ENCODE measurements at regions not wholly inside any gene's neighbourhood (a gene's known extent, or its start where the extent isn't known, plus 50 kb on each side); places are given as distances from the start of the nearest gene placed in this dataset.

- ATAC-seq (no peak), DNase-seq (no peak)
- intact Hi-C loops (cut with DNase I), result no loop called here
- no peaks in the 10 kb centered on the region for H3K4me1 ChIP-seq
- no peak overlapping the region for H3K4me3 ChIP-seq
- TF ChIP-seq POLR2A (IDR thresholded peaks at IDR 0.05) (no peak), CTCF (IDR thresholded peaks at IDR 0.05) (no peak)
- H3K27ac ChIP-seq, result no peak overlapping the region
- H3K9me3 ChIP-seq, result no peaks in the 10 kb centered on the region
- no peaks in the 10 kb centered on the region for H3K36me3 ChIP-seq (replicated peaks in 1 of 2; ENCODE audit: insufficient read depth in 1 of 2, low read depth in 2 of 2)
- no peaks in the 10 kb centered on the region for H3K27me3 ChIP-seq
- WGBS, 2 donors, result 70 to 72% methylated on average over 5 of the region's 5 CpGs
Measured at GRCh38 chr6:21996425-21997118, 300.3 kb downstream of the PRL start.

- WGBS, 2 donors, result 28 to 52% methylated on average over 5 of the region's 5 CpGs
- ATAC-seq (no peak), DNase-seq (no peak)
- TF ChIP-seq POLR2A (IDR thresholded peaks at IDR 0.05) (no peak), CTCF (IDR thresholded peaks at IDR 0.05) (no peak)
- Histone ChIP-seq H3K4me1 (no peaks in the 10 kb centered on the region), H3K27me3 (no peaks in the 10 kb centered on the region), H3K4me3 (no peak overlapping the region), H3K36me3 (replicated peaks in 1 of 2; ENCODE audit: insufficient read depth in 1 of 2, low read depth in 2 of 2) (no peaks in the 10 kb centered on the region), H3K9me3 (no peaks in the 10 kb centered on the region), H3K27ac (no peak overlapping the region)
- intact Hi-C loops (cut with DNase I), result no loop called here
Measured at GRCh38 chr6:21997119-21998037, 299.5 kb downstream of the PRL start.

- H3K4me1 ChIP-seq, result no peaks in the 10 kb centered on the region
Measured at GRCh38 chr6:21998582-21998981, 298.3 kb downstream of the PRL start.

GRCh38 chr6:21999012-21999528, 297.8 kb downstream of the PRL start:
- Histone ChIP-seq H3K27ac (no peak overlapping the region), H3K27me3 (no peaks in the 10 kb centered on the region), H3K4me3 (no peak overlapping the region), H3K9me3 (no peaks in the 10 kb centered on the region), H3K36me3 (replicated peaks in 1 of 2; ENCODE audit: insufficient read depth in 1 of 2, low read depth in 2 of 2) (no peaks in the 10 kb centered on the region), H3K4me1 (no peaks in the 10 kb centered on the region)
- DNase-seq (no peak), ATAC-seq (no peak)
- 57 to 65% methylated on average over 6 of the region's 6 CpGs for WGBS, 2 donors
- intact Hi-C loops (cut with DNase I), result no loop called here
- TF ChIP-seq POLR2A (IDR thresholded peaks at IDR 0.05), result no peak
- no peak for TF ChIP-seq CTCF (IDR thresholded peaks at IDR 0.05)

More at GRCh38 chr6:21998582-21998981, 298.3 kb downstream of the PRL start:
- intact Hi-C loops (cut with DNase I), result no loop called here
- Histone ChIP-seq H3K9me3 (no peaks in the 10 kb centered on the region), H3K27me3 (no peaks in the 10 kb centered on the region), H3K4me3 (no peak overlapping the region), H3K27ac (no peak overlapping the region), H3K36me3 (replicated peaks in 1 of 2; ENCODE audit: insufficient read depth in 1 of 2, low read depth in 2 of 2) (no peaks in the 10 kb centered on the region)
- no peak for DNase-seq
- ATAC-seq, result no peak
- TF ChIP-seq CTCF (IDR thresholded peaks at IDR 0.05), result no peak
- no peak for TF ChIP-seq POLR2A (IDR thresholded peaks at IDR 0.05)
